Activated T-helper 17 cell treated with anti-CD3 and anti-CD28 coated beads, Interleukin-2, amount 50 U/mL, for 72 hours (primary cell): ENCODE measurements at regions not wholly inside any gene's neighbourhood (a gene's known extent, or its start where the extent isn't known, plus 50 kb on each side); places are given as distances from the start of the nearest gene placed in this dataset.
"Not testable (repeated sequence)": the region's sequence is repeated elsewhere in the genome, so short reads cannot be mapped to it uniquely, and the experiment has no call there.

Source experiments
- ATAC-seq: fragments of 150-1000 bp; cut with Tn5 transposase; replicated peaks from 2 replicates; pipeline ENCODE4 v1.10.0; 2021; ENCODE audit warnings: mild to moderate bottlenecking, moderate library complexity
- H3K27ac Mint-ChIP-seq: one replicate; pipeline ENCODE4 v1.8.0; 2022; ENCODE audit warnings: mixed read lengths
- H3K27me3 Mint-ChIP-seq: one replicate; pipeline ENCODE4 v1.8.0; 2022; ENCODE audit warnings: mixed read lengths
- H3K36me3 Mint-ChIP-seq: one replicate; pipeline ENCODE4 v1.8.0; 2022; ENCODE audit warnings: low read depth, mild to moderate bottlenecking, mixed read lengths
- H3K4me1 Mint-ChIP-seq: one replicate; pipeline ENCODE4 v1.8.0; 2022; ENCODE audit warnings: mixed read lengths
- H3K4me3 Mint-ChIP-seq: one replicate; pipeline ENCODE4 v1.8.0; 2022; ENCODE audit warnings: mild to moderate bottlenecking, mixed read lengths
- H3K9me3 Mint-ChIP-seq: one replicate; pipeline ENCODE4 v1.8.0; 2022; ENCODE audit warnings: mixed read lengths

DNA sequence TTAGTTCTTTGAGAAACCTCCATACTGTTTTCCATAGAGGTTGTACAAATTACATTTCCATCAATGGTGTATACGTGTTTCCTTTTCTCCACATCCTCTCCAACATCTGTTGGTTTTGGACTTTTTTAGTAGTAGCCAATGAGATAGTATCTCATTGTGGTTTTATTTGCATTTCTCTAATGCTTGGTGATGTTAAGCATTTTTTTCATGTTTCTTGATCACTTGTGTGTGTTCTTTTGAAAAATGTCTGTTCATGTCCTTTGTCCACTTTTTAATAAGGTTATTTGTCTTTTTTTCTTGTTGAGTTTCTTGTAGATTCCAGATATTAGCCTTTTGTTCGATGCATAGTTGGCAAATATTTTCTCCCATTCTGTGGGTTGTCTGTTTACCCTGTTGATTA is 392.3 kb upstream of the ZEB2 start:
- no peaks in the 10 kb centered on the region for H3K4me1 Mint-ChIP-seq
- no peak overlapping the region for H3K4me3 Mint-ChIP-seq
- no peaks in the 10 kb centered on the region for H3K27me3 Mint-ChIP-seq
- H3K9me3 Mint-ChIP-seq = peaks cover 3% of the 10 kb centered on the region
- H3K36me3 Mint-ChIP-seq = no peaks in the 10 kb centered on the region
- no peak overlapping the region for H3K27ac Mint-ChIP-seq
- ATAC-seq = no peak

DNA sequence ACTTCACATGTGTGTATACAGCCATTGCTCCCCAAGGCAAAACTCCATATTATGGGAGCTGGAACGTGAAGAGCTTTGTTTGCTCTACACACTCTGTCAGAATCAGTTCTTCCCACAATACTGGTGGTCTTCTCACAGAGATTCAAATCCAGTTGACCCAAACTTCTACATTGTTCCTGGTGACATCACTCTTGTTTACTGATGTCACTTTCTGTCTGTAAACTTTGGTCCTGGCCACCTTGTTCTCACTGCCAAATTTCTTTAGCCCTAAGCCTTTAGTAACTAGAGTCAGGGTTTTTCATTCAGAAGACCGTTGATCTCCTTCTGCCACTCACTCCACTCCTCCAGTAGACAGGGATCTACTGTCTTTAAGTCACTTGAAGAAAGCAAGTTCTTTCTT is 386.0 kb upstream of the ZEB2 start:
- Mint-ChIP-seq H3K4me3 (no peak overlapping the region), H3K27me3 (peaks cover 11% of the 10 kb centered on the region), H3K27ac (no peak overlapping the region), H3K4me1 (peaks cover 4% of the 10 kb centered on the region), H3K9me3 (peaks cover 8% of the 10 kb centered on the region), H3K36me3 (no peaks in the 10 kb centered on the region)
- ATAC-seq = no peak

DNA sequence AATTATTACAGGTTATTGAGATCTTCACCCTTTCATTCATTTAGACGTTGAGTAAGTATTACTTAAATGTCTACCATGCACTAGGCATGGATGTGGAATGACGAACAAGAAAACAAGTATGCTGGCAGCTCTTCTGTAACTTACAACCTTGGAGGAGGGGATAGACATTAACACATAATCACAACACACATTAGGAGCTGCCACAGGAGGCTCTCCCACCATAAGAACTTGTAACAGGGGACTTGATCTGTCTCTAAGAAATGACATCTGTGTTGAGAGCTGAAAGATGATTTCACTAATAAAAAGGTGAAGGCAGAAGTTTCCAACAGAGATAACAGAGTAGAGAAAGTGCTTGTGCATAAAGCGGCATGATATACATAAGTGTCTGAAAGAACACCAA is 384.7 kb upstream of the ZEB2 start:
- Mint-ChIP-seq H3K9me3 (peaks cover 8% of the 10 kb centered on the region), H3K4me1 (peaks cover 4% of the 10 kb centered on the region), H3K36me3 (no peaks in the 10 kb centered on the region), H3K27me3 (peaks cover 11% of the 10 kb centered on the region), H3K27ac (no peak overlapping the region), H3K4me3 (no peak overlapping the region)
- ATAC-seq = no peak

DNA sequence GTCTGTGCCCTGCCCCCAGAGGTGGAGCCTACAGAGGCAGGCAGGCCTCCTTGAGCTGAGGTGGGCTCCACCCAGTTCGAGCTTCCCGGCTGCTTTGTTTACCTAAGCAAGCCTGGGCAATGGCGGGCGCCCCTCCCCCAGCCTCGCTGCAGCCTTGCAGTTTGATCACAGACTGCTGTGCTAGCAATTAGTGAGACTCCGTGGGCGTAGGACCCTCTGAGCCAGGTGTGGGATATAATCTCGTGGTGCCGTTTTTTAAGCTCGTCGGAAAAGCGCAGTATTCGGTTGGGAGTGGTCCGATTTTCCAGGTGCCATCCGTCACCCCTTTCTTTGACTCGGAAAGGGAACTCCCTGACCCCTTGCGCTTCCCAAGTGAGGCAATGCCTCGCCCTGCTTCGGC is 383.1 kb upstream of the ZEB2 start:
- H3K4me1 Mint-ChIP-seq = not testable (repeated sequence)

DNA sequence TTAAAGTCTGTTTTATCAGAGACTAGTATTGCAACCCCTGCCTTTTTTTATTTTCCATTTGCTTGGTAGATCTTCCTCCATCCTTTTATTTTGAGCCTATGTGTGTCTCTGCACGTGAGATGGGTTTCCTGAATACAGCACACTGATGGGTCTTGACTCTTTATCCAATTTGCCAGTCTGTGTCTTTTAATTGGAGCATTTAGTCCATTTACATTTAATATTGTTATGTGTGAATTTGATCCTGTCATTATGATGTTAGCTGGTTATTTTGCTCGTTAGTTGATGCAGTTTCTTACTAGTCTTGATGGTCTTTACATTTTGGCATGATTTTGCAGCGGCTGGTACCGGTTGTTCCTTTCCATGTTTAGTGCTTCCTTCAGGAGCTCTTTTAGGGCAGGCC is 381.5 kb upstream of the ZEB2 start:
- ATAC-seq, H3K36me3 Mint-ChIP-seq, H3K27ac Mint-ChIP-seq, H3K9me3 Mint-ChIP-seq, H3K4me1 Mint-ChIP-seq, H3K4me3 Mint-ChIP-seq: not testable (repeated sequence)
- H3K27me3 Mint-ChIP-seq = peaks cover 11% of the 10 kb centered on the region

More for the DNA sequence above, 383.1 kb upstream of the ZEB2 start:
- H3K27me3 Mint-ChIP-seq = peaks cover 11% of the 10 kb centered on the region
- H3K9me3 Mint-ChIP-seq, H3K36me3 Mint-ChIP-seq, H3K4me3 Mint-ChIP-seq, H3K27ac Mint-ChIP-seq, ATAC-seq: not testable (repeated sequence)

- no peaks in the 10 kb centered on the region for H3K4me1 Mint-ChIP-seq
- H3K27ac Mint-ChIP-seq = no peak overlapping the region
- H3K9me3 Mint-ChIP-seq = no peaks in the 10 kb centered on the region
- H3K4me3 Mint-ChIP-seq = no peak overlapping the region
- H3K27me3 Mint-ChIP-seq = no peaks in the 10 kb centered on the region
- no peak for ATAC-seq
- no peaks in the 10 kb centered on the region for H3K36me3 Mint-ChIP-seq
Observed at GRCh38 chr2:144896341-144896740, 376.4 kb upstream of the ZEB2 start.

- Mint-ChIP-seq H3K9me3 (no peaks in the 10 kb centered on the region), H3K27ac (no peak overlapping the region), H3K36me3 (no peaks in the 10 kb centered on the region), H3K4me3 (no peak overlapping the region), H3K4me1 (no peaks in the 10 kb centered on the region), H3K27me3 (peaks cover 1% of the 10 kb centered on the region)
- no peak for ATAC-seq
Observed at GRCh38 chr2:144894612-144895599, 375.0 kb upstream of the ZEB2 start.

DNA sequence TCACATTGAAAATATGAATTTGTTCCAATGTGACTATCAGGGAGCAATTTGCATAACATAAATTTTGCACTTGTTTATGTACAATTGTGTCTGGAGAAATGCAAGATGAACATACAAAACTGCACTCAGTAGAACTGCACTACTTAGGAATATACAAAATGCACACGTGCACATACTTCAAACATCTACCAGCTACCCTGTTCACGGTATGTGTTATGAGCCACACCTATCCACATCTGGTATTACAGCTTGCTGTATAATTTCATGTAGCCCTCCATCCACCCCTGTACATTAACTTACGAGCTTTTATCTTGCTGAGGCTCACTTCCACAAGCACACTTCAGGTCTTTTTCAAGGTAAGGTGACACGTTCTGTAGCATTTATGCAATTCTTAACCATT is 373.5 kb upstream of the ZEB2 start:
- H3K9me3 Mint-ChIP-seq = no peaks in the 10 kb centered on the region
- no peak for ATAC-seq
- H3K27me3 Mint-ChIP-seq = peaks cover 4% of the 10 kb centered on the region
- H3K36me3 Mint-ChIP-seq = no peaks in the 10 kb centered on the region
- no peaks in the 10 kb centered on the region for H3K4me1 Mint-ChIP-seq
- H3K27ac Mint-ChIP-seq = no peak overlapping the region
- H3K4me3 Mint-ChIP-seq = no peak overlapping the region

DNA sequence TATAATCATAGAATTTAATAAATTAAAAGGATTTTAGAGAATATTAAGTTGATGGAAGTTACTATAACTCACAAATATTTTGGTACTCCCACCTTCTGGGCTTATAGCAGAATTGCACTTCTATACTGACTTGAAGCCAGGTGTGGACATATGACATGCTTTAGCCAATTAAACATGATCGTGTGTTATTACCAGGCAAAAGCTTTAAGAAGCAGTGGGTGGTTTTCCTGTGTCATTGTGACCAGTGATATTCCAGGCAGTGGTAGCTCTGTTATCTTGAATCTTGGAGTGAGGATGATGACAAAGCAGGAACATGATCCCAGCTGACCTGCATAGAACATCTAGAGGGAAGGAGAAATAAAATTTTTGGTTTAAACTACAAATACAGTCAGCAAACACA is 370.9 kb upstream of the ZEB2 start:
- Mint-ChIP-seq H3K27me3 (peaks cover 4% of the 10 kb centered on the region), H3K9me3 (no peaks in the 10 kb centered on the region), H3K27ac (no peak overlapping the region), H3K36me3 (no peaks in the 10 kb centered on the region), H3K4me3 (no peak overlapping the region), H3K4me1 (no peaks in the 10 kb centered on the region)
- no peak for ATAC-seq

- Mint-ChIP-seq H3K36me3 (no peaks in the 10 kb centered on the region), H3K9me3 (no peaks in the 10 kb centered on the region), H3K27ac (no peak overlapping the region), H3K27me3 (peaks cover 7% of the 10 kb centered on the region), H3K4me3 (no peak overlapping the region), H3K4me1 (no peaks in the 10 kb centered on the region)
- no peak for ATAC-seq
Observed at GRCh38 chr2:144889348-144889747, 369.4 kb upstream of the ZEB2 start.

GRCh38 chr2:144886862-144887261 is 366.9 kb upstream of the ZEB2 start:
- H3K27me3 Mint-ChIP-seq = peaks cover 7% of the 10 kb centered on the region
- no peaks in the 10 kb centered on the region for H3K4me1 Mint-ChIP-seq
- no peaks in the 10 kb centered on the region for H3K9me3 Mint-ChIP-seq
- H3K36me3 Mint-ChIP-seq = no peaks in the 10 kb centered on the region
- no peak overlapping the region for H3K4me3 Mint-ChIP-seq
- H3K27ac Mint-ChIP-seq = no peak overlapping the region
- no peak for ATAC-seq

DNA sequence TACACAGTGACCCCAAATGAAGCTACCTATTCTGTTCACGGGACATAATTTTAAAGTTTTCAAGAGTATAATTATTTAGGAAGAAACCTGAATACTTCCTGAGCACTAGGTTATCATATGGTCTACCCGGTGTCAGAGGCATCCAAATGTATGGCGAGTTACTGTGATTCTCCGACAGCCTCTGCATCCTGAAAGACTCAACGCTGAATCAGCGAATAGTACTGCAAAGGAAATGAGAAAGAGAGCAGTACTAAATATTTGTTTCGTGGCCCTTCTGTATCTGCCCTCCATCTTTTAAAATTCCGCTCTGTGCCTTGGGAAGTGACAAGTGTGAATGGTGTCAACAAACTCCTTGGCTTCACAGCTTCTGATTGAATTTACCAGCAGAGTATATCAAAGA is 358.0 kb upstream of the ZEB2 start:
- H3K27me3 Mint-ChIP-seq = peaks cover 4% of the 10 kb centered on the region
- no peak for ATAC-seq
- H3K4me3 Mint-ChIP-seq = no peak overlapping the region
- no peak overlapping the region for H3K27ac Mint-ChIP-seq
- H3K4me1 Mint-ChIP-seq = no peaks in the 10 kb centered on the region
- H3K36me3 Mint-ChIP-seq = no peaks in the 10 kb centered on the region
- H3K9me3 Mint-ChIP-seq = no peaks in the 10 kb centered on the region

DNA sequence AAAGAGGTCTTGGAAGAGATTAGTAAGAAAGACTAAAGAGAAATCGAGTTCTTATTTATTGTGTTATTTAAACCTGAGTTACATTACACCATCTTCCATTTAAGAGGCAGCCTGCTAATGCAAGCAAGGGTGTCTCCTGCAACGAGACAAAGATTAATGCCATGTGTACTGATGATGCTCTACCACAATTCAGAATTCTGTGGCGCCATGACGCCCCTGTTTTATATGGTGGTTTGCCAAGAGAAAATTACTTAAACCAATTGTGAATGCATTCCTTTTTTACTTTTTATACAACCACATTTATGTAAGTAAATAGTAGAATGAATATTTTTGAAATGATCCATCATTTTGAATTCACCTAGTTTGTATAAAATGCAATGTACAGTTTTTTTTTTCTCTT is 356.1 kb upstream of the ZEB2 start:
- H3K4me1 Mint-ChIP-seq = no peaks in the 10 kb centered on the region
- no peak for ATAC-seq
- no peak overlapping the region for H3K4me3 Mint-ChIP-seq
- H3K36me3 Mint-ChIP-seq = no peaks in the 10 kb centered on the region
- H3K27me3 Mint-ChIP-seq = peaks cover 4% of the 10 kb centered on the region
- no peak overlapping the region for H3K27ac Mint-ChIP-seq
- no peaks in the 10 kb centered on the region for H3K9me3 Mint-ChIP-seq

- H3K9me3 Mint-ChIP-seq = no peaks in the 10 kb centered on the region
- no peak overlapping the region for H3K27ac Mint-ChIP-seq
- no peak overlapping the region for H3K4me3 Mint-ChIP-seq
- no peaks in the 10 kb centered on the region for H3K36me3 Mint-ChIP-seq
- peaks cover 4% of the 10 kb centered on the region for H3K27me3 Mint-ChIP-seq
- H3K4me1 Mint-ChIP-seq = no peaks in the 10 kb centered on the region
- no peak for ATAC-seq
Observed at GRCh38 chr2:144875290-144875969, 355.5 kb upstream of the ZEB2 start.

GRCh38 chr2:144865670-144866069 is 345.8 kb upstream of the ZEB2 start:
- Mint-ChIP-seq H3K27me3 (peaks cover 3% of the 10 kb centered on the region), H3K4me1 (no peaks in the 10 kb centered on the region), H3K36me3 (no peaks in the 10 kb centered on the region), H3K4me3 (no peak overlapping the region), H3K27ac (no peak overlapping the region), H3K9me3 (no peaks in the 10 kb centered on the region)
- no peak for ATAC-seq
